ENCODE measurements at regions not wholly inside any gene's neighbourhood (a gene's known extent, or its start where the extent isn't known, plus 50 kb on each side); places are given as distances from the start of the nearest gene placed in this dataset.
"Not testable (repeated sequence)": the region's sequence is repeated elsewhere in the genome, so short reads cannot be mapped to it uniquely, and the experiment has no call there.

DNA sequence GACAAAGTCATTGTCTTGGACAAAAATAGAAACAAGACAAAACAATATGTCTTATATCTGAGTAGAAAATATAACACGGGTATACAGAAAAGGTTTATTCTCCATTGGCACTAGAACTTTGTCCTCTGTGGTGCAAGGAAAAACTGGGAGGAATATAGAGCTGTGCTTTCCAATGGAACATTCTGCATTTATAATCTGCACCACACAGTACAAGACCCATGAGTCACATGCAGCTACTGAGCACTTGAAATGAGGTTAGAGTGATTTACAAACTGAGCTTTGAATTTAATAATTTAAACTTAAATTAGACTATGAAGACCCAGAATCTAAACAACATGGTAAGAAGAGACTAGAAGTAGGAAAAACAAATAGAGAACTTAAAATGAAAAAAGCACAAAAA lies 86.1 kb downstream of the RAP2A start:
- DNase-seq = no peak

DNA sequence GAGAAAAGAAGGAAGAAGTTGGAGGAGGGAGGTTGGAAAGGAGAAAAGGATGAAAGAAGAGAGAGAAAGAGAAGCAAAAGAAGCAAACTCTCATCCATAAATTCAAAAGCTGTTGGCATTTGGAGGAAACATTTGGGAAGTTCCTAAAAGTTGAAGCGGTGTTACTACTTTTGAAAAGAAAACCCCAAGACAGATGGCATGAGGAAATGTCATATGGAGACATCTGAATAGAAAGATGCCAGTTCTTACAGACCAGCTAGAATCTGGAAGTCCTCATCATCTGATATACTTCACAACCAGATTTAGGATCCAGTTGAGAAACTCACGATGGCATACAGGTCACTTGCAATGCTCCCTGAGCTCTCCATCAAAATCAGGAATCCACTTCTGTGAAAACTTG lies 86.9 kb downstream of the RAP2A start:
- no peak for DNase-seq

DNA sequence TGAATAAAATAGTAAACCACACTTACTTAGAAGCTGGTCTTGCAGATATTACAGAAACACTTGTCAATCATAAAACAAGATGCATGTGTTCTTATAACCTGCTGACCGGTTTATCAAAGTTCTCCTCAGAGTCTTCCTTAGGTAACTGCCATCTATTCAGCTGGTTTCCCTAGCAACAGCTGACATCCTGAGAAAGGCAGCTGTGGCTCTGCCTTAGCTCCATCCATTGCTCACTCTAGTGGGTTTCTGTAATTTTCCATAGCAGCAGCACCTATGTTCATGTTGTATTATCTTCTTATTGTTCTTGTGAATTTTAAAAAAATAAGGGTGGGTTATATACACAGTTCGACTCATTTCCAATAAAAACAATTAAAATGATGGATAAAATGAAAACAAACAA lies 87.8 kb downstream of the RAP2A start:
- DNase-seq = no peak

DNA sequence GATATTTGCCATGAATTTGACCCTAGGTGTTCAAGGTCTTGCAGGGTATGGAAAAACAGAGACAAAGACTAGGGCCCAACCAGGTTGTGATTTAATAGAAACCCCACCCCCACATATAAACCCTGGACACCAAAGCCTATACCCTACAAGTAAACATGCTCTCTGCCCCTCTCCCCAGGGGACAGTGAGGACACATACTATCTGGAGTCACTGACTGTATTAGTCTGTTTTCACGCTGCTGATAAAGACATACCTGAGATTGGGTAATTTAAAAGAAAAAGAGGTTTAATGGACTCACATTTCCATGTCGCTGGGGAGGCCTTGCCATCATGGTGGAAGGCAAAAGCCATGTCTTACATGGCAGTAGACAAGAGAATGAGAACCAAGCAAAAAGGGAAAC lies 88.3 kb downstream of the RAP2A start:
- no peak for DNase-seq

DNA sequence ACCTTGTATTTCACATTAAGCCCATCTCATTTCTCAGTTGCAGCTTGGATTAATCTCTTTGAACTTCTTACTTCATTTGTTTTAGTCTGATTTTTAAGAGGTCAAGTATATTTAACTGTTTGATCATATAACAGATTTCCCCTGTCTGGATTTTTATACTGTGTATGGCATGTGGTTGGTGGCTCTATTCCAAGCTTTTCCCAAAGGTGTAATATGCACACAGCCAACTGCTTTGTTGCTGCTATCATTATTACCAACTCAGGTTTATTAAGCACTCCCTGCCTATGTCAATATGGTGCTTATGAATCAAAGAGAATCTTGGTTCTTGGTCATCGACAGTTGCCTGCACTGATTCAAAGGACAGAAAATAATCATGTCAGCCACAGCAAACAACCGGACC lies 92.6 kb downstream of the RAP2A start:
- DNase-seq = no peak

DNA sequence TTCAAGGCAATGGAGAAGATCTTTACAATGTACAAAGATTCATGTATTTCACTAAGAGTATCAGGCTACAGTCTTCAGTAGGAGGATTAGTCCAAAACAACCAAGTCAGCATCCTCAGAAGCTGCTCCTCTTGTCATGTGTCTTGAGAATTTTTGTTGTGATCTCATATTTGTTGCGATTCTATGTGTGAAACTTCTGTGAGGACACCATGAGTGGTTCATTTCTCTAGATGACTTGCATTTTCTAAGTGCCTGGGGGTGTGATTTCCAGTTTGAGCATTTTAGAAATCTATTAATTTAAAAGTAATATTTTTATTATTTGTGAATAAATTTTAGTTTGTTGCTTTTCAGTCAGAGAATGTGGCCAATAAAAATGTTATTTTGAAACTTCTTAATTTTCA lies 94.5 kb downstream of the RAP2A start:
- DNase-seq = no peak

DNA sequence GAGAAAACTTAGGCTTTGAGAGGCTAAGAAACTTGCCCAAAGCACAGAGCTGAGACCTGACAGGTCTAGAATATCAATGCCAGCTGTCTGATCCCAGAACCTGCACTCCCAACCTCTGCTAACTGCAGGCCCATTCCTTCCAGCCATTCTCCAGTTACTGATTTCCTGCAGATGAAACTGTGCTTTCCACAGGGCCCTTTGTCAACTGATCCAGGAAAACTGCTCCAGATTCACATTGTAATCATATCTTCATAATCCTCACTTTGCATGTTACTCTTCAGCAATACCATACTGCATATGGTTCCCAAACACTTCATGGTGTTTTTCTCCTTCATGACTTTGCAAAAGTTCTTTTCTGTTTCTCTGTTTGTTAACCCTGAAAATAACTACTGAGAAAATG lies 100.6 kb downstream of the RAP2A start:
- no peak for DNase-seq

DNA sequence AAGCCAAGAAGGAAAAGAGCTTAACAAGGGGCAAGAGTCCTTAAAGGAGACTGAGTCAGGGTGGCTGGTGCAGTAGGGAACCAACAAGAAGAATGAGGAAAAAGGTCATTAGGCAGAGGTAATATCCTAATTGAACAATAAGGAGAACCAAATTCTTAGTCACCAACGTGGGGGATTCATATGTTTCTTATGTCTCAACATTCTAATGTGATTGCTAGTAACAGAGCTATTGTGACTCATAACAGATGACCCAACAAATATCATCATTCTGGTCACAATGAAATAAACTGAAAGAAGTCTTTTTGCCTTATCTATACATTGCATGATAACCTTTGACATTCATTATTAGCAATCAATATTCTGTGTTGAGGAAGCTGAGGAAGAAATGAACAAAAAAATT lies 101.6 kb downstream of the RAP2A start:
- no peak for DNase-seq

DNA sequence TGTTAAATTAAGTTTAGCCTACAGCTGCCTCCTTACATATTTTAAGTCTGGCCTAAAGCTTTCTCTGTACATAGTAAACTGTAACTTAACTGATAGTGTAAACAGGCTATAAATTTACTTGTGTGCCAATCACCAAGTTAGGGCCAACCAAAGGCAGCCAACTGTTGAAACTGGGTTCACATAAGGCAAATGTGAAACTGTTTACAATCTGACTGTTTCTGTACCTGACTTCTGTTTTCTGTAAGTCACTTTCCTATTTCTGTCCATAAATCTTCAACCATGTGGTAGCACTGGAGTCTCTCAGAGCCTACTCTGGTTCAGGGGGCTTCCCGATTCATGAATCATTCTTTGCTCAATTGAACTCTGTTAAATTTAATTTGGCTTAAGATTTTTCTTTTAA lies 103.1 kb downstream of the RAP2A start:
- no peak for DNase-seq

DNA sequence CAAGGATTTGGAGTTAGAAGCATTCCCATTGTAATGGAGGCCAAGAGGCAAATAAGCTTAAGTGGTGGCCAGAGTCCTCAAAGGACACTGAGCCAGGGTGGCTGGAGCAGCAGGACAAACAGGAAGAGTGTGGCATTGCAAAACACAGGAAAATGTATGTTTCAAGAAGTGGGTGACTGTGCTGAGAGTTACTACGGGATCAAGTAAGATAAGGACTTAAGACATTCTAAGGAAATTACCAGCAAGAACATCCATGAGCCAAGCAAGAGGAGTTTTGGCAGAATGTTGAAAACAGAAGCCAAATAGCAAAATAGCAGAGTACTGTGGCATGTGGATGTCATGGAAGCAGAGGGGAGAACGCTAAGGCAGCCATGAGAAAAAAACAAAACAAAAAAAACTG lies 104.2 kb downstream of the RAP2A start:
- DNase-seq = no peak

DNA sequence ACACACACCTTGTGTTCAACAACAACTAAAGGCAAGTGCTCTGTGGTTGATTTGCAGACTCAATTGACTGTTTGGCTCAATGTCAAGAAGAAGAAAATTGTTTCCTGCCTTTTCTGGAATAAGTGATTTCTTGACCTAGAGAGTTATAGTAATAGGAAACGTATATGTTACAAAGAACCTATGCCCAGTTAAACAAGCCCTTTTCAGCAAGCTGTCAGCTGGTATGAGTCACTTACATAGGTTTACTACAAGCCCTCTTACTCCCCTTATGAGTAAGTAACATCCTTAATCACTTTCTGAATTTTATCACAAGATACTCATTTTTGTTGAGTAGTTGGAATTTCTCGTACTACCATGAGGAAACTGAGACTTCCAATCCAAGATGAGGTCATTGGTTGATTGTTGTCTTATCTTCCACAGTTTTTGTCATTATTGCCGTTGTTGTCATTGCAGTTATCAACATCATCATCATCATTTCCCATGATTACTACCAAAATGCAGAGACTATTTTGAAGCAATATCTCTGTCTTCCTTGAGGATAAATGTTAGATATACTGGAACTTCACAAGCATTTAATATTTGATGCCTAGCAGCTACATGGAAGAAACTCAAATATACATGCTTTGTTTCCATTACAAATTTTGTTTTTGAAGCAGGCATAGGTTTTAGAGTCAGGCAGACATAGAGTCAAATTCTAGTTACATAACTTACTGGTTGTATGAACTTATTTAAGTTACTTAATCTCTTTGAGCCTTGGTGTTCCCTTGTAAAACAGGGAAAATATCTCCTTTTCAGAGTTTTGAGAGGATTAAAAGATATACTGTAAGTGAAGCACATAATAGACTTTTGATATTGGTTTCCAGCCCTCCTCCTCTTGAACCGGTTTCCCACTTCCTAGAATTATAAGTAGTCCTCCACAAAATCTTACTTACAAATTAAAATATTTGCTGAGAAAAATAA lies 106.0 kb downstream of the RAP2A start:
- DNase-seq = no peak

DNA sequence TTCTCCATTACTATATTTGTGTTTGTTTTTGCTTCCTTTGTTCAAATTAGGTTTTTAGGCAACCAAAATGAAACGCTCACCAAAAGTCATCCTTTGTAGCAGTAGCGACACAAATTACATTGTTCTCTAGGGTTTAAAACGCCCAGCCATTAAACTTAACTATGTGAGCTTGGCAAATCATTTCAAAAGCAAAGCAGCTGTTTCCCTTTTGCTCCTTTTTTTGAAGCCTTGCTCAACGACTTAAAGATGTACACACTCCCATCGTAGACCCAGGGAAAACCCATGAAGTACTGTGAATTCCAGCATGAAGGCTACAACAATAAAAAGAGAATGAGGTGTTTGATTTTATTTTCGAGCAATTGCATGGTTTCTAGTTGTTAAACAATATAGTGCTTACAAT lies 106.7 kb downstream of the RAP2A start:
- peak; percentile 51 to 62 for DNase-seq

DNA sequence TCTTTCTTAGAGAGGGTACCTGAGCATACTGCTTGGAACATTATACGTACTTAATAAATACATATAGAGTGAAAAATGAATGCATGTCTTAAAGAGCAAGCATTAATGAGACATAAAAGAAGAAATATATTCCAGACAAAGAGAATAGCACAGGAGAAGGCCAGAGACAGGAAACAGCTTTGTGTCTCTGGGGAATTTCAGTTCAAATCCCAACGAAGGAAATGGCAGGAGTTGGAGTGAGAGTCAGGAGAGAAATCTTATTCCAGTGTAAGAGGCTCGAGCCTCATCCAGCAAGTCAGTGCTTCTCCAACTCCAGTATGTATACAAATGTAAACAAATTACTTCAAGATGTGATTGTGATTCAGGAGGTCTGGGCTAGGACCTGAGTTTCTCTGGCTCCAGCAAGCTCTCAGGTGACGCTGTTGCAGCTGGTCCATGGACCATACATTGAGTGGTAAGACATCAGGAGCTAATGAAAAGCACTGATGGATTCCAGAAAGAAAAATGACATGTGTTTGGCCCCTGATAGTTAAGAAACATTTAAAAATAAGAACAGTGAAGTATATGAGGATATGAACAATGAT lies 108.2 kb downstream of the RAP2A start:
- no peak for DNase-seq

DNA sequence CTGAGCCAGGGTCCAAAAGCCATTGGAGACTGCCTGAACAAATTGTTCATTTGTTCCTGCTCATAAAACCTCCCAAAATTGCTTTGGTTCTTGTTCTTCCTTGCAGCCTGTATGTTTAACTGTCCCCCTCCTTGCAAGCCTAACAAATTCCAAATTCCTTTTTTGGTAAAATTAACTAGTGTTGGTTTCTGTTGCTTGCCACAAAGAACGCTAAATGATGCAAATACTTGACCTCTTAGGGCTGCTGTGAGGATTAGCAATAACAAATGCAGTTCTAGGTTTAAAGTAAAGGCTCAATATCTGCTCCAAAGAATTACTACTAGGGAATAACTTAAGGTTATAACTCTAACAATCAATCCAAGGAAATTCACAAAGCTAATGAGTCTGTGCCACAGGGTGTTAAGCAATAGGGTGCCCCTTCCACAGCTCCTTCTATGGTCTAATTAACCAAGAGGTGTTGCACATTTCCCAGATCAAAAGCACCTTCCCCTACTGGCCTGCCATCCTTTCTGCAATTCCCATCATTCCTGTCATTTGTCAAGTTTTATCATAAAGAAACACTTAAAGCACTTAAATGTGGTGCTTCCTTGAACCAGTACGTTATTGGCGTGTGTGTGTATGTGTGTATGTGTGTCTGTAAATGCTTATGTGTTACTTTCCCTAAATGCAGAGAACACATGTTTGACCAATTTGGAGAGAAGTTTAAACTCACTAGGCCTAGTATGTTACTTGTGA lies 110.2 kb downstream of the RAP2A start:
- DNase-seq = no peak

DNA sequence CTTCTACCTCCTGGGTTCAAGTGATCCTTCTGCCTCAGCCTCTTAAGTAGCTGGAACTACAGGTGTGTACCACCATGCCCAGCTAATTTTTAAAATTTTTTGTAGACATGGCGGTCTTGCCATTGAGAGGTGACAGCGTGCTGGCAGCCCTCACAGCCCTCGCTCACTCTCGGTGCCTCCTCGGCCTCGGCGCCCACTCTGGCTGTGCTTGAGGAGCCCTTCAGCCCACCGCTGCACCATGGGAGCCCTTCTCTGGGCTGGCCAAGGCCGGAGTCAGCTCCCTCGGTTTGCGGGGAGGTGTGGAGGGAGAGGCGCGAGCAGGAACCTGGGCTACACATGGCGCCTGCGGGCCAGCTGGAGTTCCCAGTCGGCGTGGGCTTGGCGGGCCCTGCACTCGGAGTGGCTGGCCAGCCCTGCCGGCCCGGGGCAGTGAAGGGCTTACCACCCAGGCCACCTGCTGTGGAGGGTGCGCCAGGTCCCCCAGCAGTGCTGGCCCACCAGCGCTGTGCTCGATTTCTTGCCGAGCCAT lies 111.1 kb downstream of the RAP2A start:
- not testable (repeated sequence) for DNase-seq

DNA sequence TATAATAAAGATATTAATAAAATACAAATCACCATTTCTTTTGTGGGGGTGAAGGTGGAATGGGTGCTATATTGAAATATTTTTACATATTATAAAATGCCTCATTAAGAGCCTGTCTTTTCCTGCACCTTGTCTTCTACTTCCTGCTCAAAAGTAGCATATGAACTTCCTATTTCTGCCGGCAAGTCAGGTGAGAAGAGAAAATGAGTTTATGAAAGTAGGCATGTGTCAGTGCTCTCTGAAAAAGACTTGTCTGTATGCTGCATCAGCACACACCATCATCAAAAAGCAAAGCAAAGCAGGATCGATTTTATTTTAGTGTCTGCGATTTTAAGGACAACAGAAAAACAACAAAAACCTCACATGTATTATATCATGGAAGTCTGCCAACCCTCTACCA lies 114.2 kb downstream of the RAP2A start:
- no peak for DNase-seq

DNA sequence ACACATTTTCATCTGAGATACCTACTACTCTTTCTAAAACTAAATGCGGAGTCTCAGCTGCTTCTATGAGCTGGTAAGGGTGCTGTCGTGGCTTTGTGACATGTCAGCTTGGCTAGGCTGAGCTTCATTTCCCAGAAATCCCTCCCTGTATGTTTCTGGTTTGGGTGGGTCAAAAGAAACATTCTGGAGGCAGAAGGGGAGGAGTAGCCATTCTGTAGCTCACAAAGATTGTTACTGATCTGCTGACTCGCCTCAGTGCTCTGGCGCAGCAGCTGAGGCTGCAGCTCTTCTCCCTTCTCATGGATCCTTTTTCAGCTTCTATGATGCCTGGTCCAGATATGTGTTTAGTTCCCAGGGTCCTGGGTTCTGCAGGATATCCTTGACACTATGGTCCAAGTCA lies 114.7 kb downstream of the RAP2A start:
- DNase-seq = no peak

DNA sequence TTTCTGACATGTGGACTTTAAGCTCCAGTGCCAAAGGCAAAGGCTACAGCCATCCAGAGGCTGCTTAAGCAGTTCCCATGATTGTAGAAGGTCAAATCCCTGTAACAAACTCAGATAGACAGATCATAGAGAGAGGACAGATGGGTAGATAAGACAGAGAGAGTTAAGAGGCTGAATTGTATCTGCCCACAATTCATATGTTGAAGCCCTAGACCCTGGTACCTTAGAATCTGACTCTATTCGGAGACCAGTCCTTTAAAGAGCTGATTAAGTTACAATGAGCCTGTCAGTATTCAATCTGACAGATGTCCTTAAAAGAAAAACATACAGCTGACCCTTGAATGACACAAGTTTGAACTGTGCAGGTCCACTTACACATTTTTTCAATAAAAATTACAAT lies 115.2 kb downstream of the RAP2A start:
- no peak for DNase-seq

DNA sequence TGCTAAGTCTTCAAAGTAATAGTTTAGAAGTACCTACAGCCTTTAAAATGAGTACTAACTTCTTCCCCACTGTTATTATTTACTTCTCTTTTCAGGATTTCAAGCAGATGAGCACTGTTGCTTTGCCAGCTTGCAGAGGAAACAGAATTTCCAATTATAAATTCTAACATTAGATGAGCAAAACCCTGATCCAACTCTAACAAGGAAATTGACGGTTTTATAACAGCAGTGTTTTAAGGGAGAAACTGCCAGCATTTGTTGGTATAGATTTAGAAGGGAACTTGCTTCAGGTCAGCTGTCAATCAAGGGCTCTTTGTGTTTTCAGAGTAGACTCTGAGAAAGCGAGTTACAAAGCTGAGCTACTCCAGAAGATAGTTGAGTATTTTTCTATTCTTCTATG lies 120.5 kb downstream of the RAP2A start:
- no peak for DNase-seq

DNA sequence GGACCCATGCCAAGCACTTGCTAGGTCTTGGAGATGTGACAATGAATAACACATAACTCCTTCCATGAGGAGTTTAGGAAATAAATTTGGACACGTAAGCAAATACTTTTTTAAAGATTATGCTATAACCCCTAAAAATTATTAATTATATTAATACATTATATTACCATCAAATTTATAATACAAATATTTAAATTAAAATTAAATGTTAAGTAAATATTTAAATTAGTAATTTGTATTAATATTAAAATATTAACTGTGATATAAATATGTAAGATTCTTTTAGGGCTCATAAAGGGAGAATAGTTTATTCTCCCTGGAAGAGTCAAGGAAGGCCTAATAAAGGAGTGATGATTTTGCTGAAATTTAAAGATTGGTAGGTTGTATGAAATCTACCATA lies 121.1 kb downstream of the RAP2A start:
- DNase-seq = no peak

DNA sequence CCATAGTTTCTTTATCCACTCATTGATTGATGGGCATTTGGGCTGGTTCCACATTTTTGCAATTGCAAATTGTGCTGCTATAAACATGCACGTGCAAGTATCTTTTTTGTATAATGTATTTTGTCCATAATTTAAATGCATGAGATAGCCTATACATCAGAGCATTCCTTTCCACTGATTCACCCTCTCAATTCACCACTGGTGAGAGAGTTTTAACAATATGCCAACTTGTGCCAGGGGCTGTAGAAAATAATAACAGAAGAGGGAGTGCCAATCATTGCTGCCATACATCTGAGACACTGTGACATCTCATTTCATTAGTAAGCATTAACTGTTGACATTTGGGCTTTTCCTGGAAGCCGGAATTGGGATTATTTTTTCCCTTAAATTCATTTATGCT lies 125.1 kb downstream of the RAP2A start:
- no peak for DNase-seq

DNA sequence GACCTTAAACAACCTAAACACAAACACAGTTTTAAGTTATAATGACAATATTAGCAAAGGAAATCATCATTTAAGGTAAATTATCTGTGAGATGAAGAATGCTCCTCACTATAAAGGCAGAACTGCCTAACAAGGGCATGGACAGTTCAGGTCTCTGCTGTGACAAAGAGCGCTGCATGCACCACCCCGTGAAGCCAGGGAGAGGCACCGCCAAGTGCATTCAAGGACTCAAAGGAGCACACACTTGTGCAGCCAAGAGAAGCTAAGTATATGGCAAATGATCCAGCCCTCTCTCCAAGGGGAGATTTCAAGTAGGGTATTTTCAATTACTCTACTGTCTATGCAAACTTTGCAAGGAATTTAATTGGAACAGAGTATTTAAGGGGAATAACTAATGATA lies 126.0 kb downstream of the RAP2A start:
- no peak for DNase-seq

DNA sequence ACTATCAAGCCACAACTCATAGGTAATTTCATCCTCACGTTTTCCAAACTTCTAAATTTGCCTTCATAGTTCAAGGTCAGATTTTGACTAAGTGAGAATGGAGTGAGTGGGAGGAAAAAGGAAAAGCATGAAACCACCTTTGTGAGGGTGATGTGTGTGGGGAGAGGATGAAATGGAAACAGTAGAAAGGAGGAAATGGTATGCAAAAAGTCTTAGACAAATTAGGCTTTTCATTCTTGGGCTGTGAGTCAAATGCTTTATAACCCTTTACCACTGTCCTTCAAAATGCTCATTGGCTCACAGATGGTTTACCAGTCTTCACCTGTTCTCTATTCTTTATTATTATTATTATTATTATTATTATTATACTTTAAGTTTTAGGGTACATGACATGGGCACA lies 127.2 kb downstream of the RAP2A start:
- no peak for DNase-seq

Measured in right lung (tissue), 2 donors.